ENCODE measurements at regions not wholly inside any gene's neighbourhood (a gene's known extent, or its start where the extent isn't known, plus 50 kb on each side); places are given as distances from the start of the nearest gene placed in this dataset.

GRCh38 chr20:41669708-41670263 lies 51.6 kb upstream of the CHD6 start:
- H3K4me1 ChIP-seq = no peaks in the 10 kb centered on the region
- H3K9me3 ChIP-seq = no peaks in the 10 kb centered on the region
- H3K4me3 ChIP-seq = no peak overlapping the region
- no peaks in the 10 kb centered on the region for H3K36me3 ChIP-seq (replicated peaks)
- in situ Hi-C loops (cut with MboI; ENCODE audit: low sequenced_read_pairs) = no loop called here
- DNase-seq (ENCODE audit: low spot score in 2 of 2) = no peak
- no peaks in the 10 kb centered on the region for H3K27me3 ChIP-seq (ENCODE audit: low read depth)

GRCh38 chr20:41668057-41668749 lies 50.0 kb upstream of the CHD6 start:
- no peaks in the 10 kb centered on the region for H3K4me1 ChIP-seq
- in situ Hi-C loops (cut with MboI; ENCODE audit: low sequenced_read_pairs) = no loop called here
- DNase-seq (ENCODE audit: low spot score in 2 of 2) = no peak
- H3K27me3 ChIP-seq (ENCODE audit: low read depth) = no peaks in the 10 kb centered on the region
- no peaks in the 10 kb centered on the region for H3K36me3 ChIP-seq (replicated peaks)
- H3K9me3 ChIP-seq = no peaks in the 10 kb centered on the region
- H3K4me3 ChIP-seq = no peak overlapping the region
